Left kidney (tissue), 1 donor: ENCODE measurements at regions not wholly inside any gene's neighbourhood (a gene's known extent, or its start where the extent isn't known, plus 50 kb on each side); places are given as distances from the start of the nearest gene placed in this dataset.

Experiments used
- DNase-seq: peaks from one replicate; pipeline ENCODE4 v3.0.0-alpha.2; 2013

GRCh38 chr7:156450473-156450872, 190.1 kb upstream of the RNF32 start:
- DNase-seq: no peak

GRCh38 chr7:156448918-156449317, 191.7 kb upstream of the RNF32 start:
- no peak for DNase-seq

GRCh38 chr7:156446990-156447389, 193.6 kb upstream of the RNF32 start:
- DNase-seq: no peak

- no peak for DNase-seq
These were observed 194.4 kb upstream of the RNF32 start for GRCh38 chr7:156445997-156446761.

GRCh38 chr7:156442516-156442915, 198.1 kb upstream of the RNF32 start:
- no peak for DNase-seq

- DNase-seq: no peak
These were observed 200.1 kb upstream of the RNF32 start for GRCh38 chr7:156440456-156440855.

- DNase-seq: no peak
These were observed 202.6 kb upstream of the RNF32 start for GRCh38 chr7:156438011-156438410.

GRCh38 chr7:156437021-156437614, 203.5 kb upstream of the RNF32 start:
- DNase-seq: no peak

- no peak for DNase-seq
These were observed 204.9 kb upstream of the RNF32 start for GRCh38 chr7:156435486-156436231.

GRCh38 chr7:156434706-156435105, 205.9 kb upstream of the RNF32 start:
- DNase-seq: no peak

- DNase-seq: no peak
These were observed 208.6 kb upstream of the RNF32 start for GRCh38 chr7:156432018-156432417.

- DNase-seq: no peak
These were observed 210.5 kb upstream of the RNF32 start for GRCh38 chr7:156430109-156430508.

GRCh38 chr7:156429514-156429913, 211.1 kb upstream of the RNF32 start:
- DNase-seq: no peak

- DNase-seq: no peak
These were observed 216.7 kb upstream of the RNF32 start for GRCh38 chr7:156423876-156424275.

GRCh38 chr7:156420496-156420895, 220.1 kb upstream of the RNF32 start:
- DNase-seq: no peak

- no peak for DNase-seq
These were observed 220.8 kb upstream of the RNF32 start for GRCh38 chr7:156419782-156420181.

- no peak for DNase-seq
These were observed 238.3 kb upstream of the RNF32 start for GRCh38 chr7:156402255-156402654.

GRCh38 chr7:156401617-156402016, 239.0 kb upstream of the RNF32 start:
- no peak for DNase-seq

- DNase-seq: no peak
These were observed 240.5 kb upstream of the RNF32 start for GRCh38 chr7:156400046-156400445.

GRCh38 chr7:156397249-156397648, 243.3 kb upstream of the RNF32 start:
- DNase-seq: no peak

GRCh38 chr7:156389116-156389692, 251.4 kb upstream of the RNF32 start:
- no peak for DNase-seq

GRCh38 chr7:156386097-156386496, 254.5 kb upstream of the RNF32 start:
- DNase-seq: peak; percentile 64

GRCh38 chr7:156384706-156385105, 255.9 kb upstream of the RNF32 start:
- no peak for DNase-seq
